ENCODE measurements at regions not wholly inside any gene's neighbourhood (a gene's known extent, or its start where the extent isn't known, plus 50 kb on each side); places are given as distances from the start of the nearest gene placed in this dataset.

DNA sequence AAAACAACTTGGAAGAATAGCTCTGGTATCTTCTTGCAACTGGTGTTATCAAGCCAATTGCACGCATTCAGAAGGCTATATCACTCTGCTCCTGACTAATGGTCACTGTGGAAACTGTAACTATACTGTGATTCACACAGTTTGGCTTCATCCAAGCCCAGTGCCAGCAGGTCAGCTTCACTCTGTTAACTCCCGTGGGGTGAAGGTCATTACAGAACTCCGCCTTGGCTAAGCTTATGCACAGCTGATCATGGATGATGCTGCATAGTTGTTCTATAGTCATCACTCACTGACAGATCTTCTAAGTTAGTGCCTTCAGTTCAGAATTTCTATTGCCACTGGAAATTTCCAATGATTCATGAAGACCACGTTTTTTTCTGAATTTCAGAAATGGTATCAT is 497.2 kb upstream of the NETO1 start:
- TF ChIP-seq, protein P1, sequence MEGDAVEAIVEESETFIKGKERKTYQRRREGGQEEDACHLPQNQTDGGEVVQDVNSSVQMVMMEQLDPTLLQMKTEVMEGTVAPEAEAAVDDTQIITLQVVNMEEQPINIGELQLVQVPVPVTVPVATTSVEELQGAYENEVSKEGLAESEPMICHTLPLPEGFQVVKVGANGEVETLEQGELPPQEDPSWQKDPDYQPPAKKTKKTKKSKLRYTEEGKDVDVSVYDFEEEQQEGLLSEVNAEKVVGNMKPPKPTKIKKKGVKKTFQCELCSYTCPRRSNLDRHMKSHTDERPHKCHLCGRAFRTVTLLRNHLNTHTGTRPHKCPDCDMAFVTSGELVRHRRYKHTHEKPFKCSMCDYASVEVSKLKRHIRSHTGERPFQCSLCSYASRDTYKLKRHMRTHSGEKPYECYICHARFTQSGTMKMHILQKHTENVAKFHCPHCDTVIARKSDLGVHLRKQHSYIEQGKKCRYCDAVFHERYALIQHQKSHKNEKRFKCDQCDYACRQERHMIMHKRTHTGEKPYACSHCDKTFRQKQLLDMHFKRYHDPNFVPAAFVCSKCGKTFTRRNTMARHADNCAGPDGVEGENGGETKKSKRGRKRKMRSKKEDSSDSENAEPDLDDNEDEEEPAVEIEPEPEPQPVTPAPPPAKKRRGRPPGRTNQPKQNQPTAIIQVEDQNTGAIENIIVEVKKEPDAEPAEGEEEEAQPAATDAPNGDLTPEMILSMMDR (IDR thresholded peaks at IDR 0.05), result no peak
- TF ChIP-seq POLR2A (IDR thresholded peaks at IDR 0.05), result no peak

All from vagina (tissue), 2 donors.